SK-N-DZ (cell line): ENCODE measurements at regions not wholly inside any gene's neighbourhood (a gene's known extent, or its start where the extent isn't known, plus 50 kb on each side); places are given as distances from the start of the nearest gene placed in this dataset.

Experiments
- DNase-seq: peaks from one replicate; pipeline ENCODE4 v3.0.0-alpha.2; 2015; ENCODE audit warnings: low spot score

GRCh38 chr4:129254126-129254525 lies 158.2 kb downstream of the C4orf33 start:
- no peak for DNase-seq

GRCh38 chr4:129254526-129254925 lies 158.6 kb downstream of the C4orf33 start:
- no peak for DNase-seq

- DNase-seq = no peak
Measured at GRCh38 chr4:129261584-129261983, 165.6 kb downstream of the C4orf33 start.

GRCh38 chr4:129264008-129264657 lies 168.2 kb downstream of the C4orf33 start:
- DNase-seq = no peak

- no peak for DNase-seq
Measured at GRCh38 chr4:129278868-129279267, 182.9 kb downstream of the C4orf33 start.

- no peak for DNase-seq
Measured at GRCh38 chr4:129282293-129282692, 186.3 kb downstream of the C4orf33 start.

GRCh38 chr4:129292194-129292593 lies 196.2 kb downstream of the C4orf33 start:
- peak; percentile 2 for DNase-seq

GRCh38 chr4:129314781-129315180 lies 218.8 kb downstream of the C4orf33 start:
- no peak for DNase-seq

- no peak for DNase-seq
Measured at GRCh38 chr4:129322920-129323319, 227.0 kb downstream of the C4orf33 start.

- DNase-seq = no peak
Measured at GRCh38 chr4:129323658-129324057, 227.7 kb downstream of the C4orf33 start.

GRCh38 chr4:129326571-129327460 lies 230.9 kb downstream of the C4orf33 start:
- no peak for DNase-seq

GRCh38 chr4:129327637-129328036 lies 231.7 kb downstream of the C4orf33 start:
- no peak for DNase-seq

GRCh38 chr4:129328162-129328561 lies 232.2 kb downstream of the C4orf33 start:
- no peak for DNase-seq

GRCh38 chr4:129334136-129334535 lies 238.2 kb downstream of the C4orf33 start:
- DNase-seq = no peak

- no peak for DNase-seq
Measured at GRCh38 chr4:129335276-129335675, 239.3 kb downstream of the C4orf33 start.

- no peak for DNase-seq
Measured at GRCh38 chr4:129335818-129336217, 239.9 kb downstream of the C4orf33 start.

GRCh38 chr4:129336457-129337227 lies 240.7 kb downstream of the C4orf33 start:
- no peak for DNase-seq

GRCh38 chr4:129337228-129337620 lies 241.3 kb downstream of the C4orf33 start:
- no peak for DNase-seq

GRCh38 chr4:129342819-129343408 lies 247.0 kb downstream of the C4orf33 start:
- DNase-seq = no peak

- DNase-seq = peak; percentile 39
Measured at GRCh38 chr4:129344058-129344457, 248.1 kb downstream of the C4orf33 start.

- no peak for DNase-seq
Measured at GRCh38 chr4:129345609-129346008, 249.7 kb downstream of the C4orf33 start.

GRCh38 chr4:129346036-129346435 lies 250.1 kb downstream of the C4orf33 start:
- no peak for DNase-seq
